Keratinocyte (primary cell): ENCODE measurements at regions not wholly inside any gene's neighbourhood (a gene's known extent, or its start where the extent isn't known, plus 50 kb on each side); places are given as distances from the start of the nearest gene placed in this dataset.

ENCODE experiments used
- DNase-seq: peaks from one replicate; pipeline ENCODE4 v3.0.0-alpha.2; 2011; ENCODE audit warnings: low read depth, missing footprints, low spot score
- FAIRE-seq: peaks from 2 replicates; lab custom pipeline; 2011; peaks lifted over from hg19 to GRCh38; lab: Jason Lieb, UNC
- H2AFZ ChIP-seq: 2 replicates; pipeline ENCODE4 v1.6.0; 2012; ENCODE audit warnings: low read length, control low read depth, inconsistent platforms; ENCODE audit not compliant: control insufficient read depth
- H3K27ac ChIP-seq: 2 replicates; pipeline ENCODE4 v1.5.1; 2011; ENCODE audit warnings: low read length; ENCODE audit not compliant: control insufficient read depth, insufficient read depth
- H3K27me3 ChIP-seq: 3 replicates; pipeline ENCODE4 v1.6.0; 2011; ENCODE audit warnings: low read length; ENCODE audit not compliant: control insufficient read depth, insufficient read depth; ENCODE audit errors: extremely low read depth
- H3K36me3 ChIP-seq, 2 experiments: 2 replicates in 1 of 2; 3 replicates in 1 of 2; pipeline ENCODE4 v1.5.1; 2011; ENCODE audit warnings: low read length in 2 of 2, mild to moderate bottlenecking in 1 of 2; ENCODE audit not compliant: control insufficient read depth in 2 of 2, insufficient read depth in 2 of 2; ENCODE audit errors: extremely low read depth in 1 of 2
- H3K4me1 ChIP-seq: 3 replicates; pipeline ENCODE4 v1.5.1; 2011; ENCODE audit warnings: low read length; ENCODE audit not compliant: control insufficient read depth, insufficient read depth; ENCODE audit errors: extremely low read depth
- H3K4me2 ChIP-seq: 3 replicates; pipeline ENCODE4 v1.6.0; 2011; ENCODE audit warnings: low read depth, low read length; ENCODE audit not compliant: control insufficient read depth, insufficient read depth; ENCODE audit errors: extremely low read depth
- H3K4me3 ChIP-seq, 3 experiments: fragments of 200-600 bp in 1 of 3; sonication (generic) in 1 of 3; 2 replicates in 2 of 3; 3 replicates in 1 of 3; pipeline ENCODE4 v1.5.1; 2011 to 2016; ENCODE audit warnings: low read length in 3 of 3, mild to moderate bottlenecking in 3 of 3, control low read depth in 2 of 3, inconsistent platforms in 1 of 3, low read depth in 1 of 3, mixed read lengths in 1 of 3, mixed run types in 1 of 3, moderate library complexity in 1 of 3; ENCODE audit not compliant: control insufficient read depth in 2 of 3, insufficient read depth in 2 of 3; ENCODE audit errors: extremely low read depth in 1 of 3
- H3K79me2 ChIP-seq: 2 replicates; pipeline ENCODE4 v1.6.0; 2012; ENCODE audit warnings: low read length; ENCODE audit not compliant: control insufficient read depth, insufficient read depth
- H3K9ac ChIP-seq: 3 replicates; pipeline ENCODE4 v1.6.0; 2011; ENCODE audit warnings: low read length; ENCODE audit not compliant: control insufficient read depth, insufficient read depth; ENCODE audit errors: extremely low read depth
- H3K9me1 ChIP-seq: 3 replicates; pipeline ENCODE4 v1.6.0; 2011; ENCODE audit warnings: low read length; ENCODE audit not compliant: control insufficient read depth, insufficient read depth; ENCODE audit errors: extremely low read depth
- H3K9me3 ChIP-seq: 2 replicates; pipeline ENCODE4 v1.5.1; 2012; ENCODE audit warnings: low read depth, low read length; ENCODE audit not compliant: control insufficient read depth
- H4K20me1 ChIP-seq: 3 replicates; pipeline ENCODE4 v1.6.0; 2011; ENCODE audit warnings: low read length; ENCODE audit not compliant: control insufficient read depth, insufficient read depth; ENCODE audit errors: extremely low read depth
- EZH2 ChIP-seq: IDR thresholded peaks from one replicate; pipeline ENCODE4 v1.6.1; 2012; ENCODE audit warnings: inconsistent platforms, mild to moderate bottlenecking, low read length, moderate library complexity
- dilution Hi-C: fragments of 300-500 bp; cut with MboI; formaldehyde crosslinking; loops from one replicate; pipeline ENCODE4 v1.7.0; 2020; ENCODE audit warnings: low sequenced_read_pairs; ENCODE audit not compliant: extremely low pct_ligation_motif_present
- TF ChIP-seq, protein P1 (sequence below), 3 experiments: IDR thresholded peaks in 1 of 3; conservative IDR thresholded peaks in 1 of 3; optimal IDR thresholded peaks in 1 of 3; 2 replicates in 2 of 3; 3 replicates in 1 of 3; pipeline versions ENCODE3 to v1.5.1; 2011; ENCODE audit warnings: low read length in 3 of 3, mild to moderate bottlenecking in 3 of 3, moderate library complexity in 2 of 3, control low read depth in 1 of 3, inconsistent platforms in 1 of 3; ENCODE audit not compliant: insufficient read depth in 2 of 3; ENCODE audit errors: extremely low read depth in 1 of 3

GRCh38 chr3:127102188-127102520 lies 90.8 kb upstream of the PRR23E start:
- no peak overlapping the region for H3K27ac ChIP-seq
- H3K36me3 ChIP-seq, result no peaks in the 10 kb centered on the region
- H3K9me1 ChIP-seq, result no peaks in the 10 kb centered on the region
- no peak overlapping the region for H3K4me2 ChIP-seq
- peaks cover 8% of the 10 kb centered on the region for H3K27me3 ChIP-seq
- dilution Hi-C loops, result no loop called here
- H3K4me1 ChIP-seq, result no peaks in the 10 kb centered on the region
- TF ChIP-seq EZH2, result no peak
- TF ChIP-seq, protein P1, sequence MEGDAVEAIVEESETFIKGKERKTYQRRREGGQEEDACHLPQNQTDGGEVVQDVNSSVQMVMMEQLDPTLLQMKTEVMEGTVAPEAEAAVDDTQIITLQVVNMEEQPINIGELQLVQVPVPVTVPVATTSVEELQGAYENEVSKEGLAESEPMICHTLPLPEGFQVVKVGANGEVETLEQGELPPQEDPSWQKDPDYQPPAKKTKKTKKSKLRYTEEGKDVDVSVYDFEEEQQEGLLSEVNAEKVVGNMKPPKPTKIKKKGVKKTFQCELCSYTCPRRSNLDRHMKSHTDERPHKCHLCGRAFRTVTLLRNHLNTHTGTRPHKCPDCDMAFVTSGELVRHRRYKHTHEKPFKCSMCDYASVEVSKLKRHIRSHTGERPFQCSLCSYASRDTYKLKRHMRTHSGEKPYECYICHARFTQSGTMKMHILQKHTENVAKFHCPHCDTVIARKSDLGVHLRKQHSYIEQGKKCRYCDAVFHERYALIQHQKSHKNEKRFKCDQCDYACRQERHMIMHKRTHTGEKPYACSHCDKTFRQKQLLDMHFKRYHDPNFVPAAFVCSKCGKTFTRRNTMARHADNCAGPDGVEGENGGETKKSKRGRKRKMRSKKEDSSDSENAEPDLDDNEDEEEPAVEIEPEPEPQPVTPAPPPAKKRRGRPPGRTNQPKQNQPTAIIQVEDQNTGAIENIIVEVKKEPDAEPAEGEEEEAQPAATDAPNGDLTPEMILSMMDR (optimal IDR thresholded peaks at IDR 0.05 in 1 of 3, IDR thresholded peaks at IDR 0.05 in 1 of 3, conservative IDR thresholded peaks at IDR 0.05 in 1 of 3; ENCODE audit: extremely low read depth in 1 of 3, insufficient read depth in 2 of 3, low read length in 3 of 3), result no peak
- H3K4me3 ChIP-seq, result no peak overlapping the region
- no peaks in the 10 kb centered on the region for H3K9me3 ChIP-seq
- no peak for DNase-seq
- no peaks in the 10 kb centered on the region for H3K79me2 ChIP-seq
- no peak for FAIRE-seq
- no peak overlapping the region for H3K9ac ChIP-seq
- no peaks in the 10 kb centered on the region for H4K20me1 ChIP-seq
- no peak overlapping the region for H2AFZ ChIP-seq

DNA sequence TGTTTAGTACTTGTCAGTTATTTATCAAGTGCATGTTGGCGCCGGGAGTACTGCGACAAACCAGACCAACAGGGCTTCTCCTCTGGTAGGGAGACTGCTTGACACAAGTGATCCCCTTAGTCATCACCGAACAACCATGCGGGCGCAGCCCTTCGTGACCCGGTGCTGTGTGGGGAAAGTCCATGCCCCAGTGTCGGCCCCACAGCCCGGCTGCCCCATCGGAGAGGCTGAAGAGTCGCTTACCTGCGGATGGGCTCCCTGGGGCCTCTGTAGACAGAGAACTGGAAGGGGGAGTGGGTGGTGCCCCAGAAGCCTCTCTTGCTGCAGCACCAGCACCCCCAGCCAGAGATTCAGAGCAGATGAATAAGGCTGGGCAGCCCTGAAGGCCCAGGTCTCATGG lies 90.3 kb upstream of the PRR23E start:
- Histone ChIP-seq H2AFZ (no peak overlapping the region), H3K9ac (no peak overlapping the region), H3K4me1 (no peaks in the 10 kb centered on the region), H3K79me2 (no peaks in the 10 kb centered on the region), H4K20me1 (no peaks in the 10 kb centered on the region), H3K27ac (no peak overlapping the region), H3K4me2 (no peak overlapping the region), H3K9me1 (no peaks in the 10 kb centered on the region), H3K4me3 (no peak overlapping the region), H3K9me3 (no peaks in the 10 kb centered on the region), H3K36me3 (no peaks in the 10 kb centered on the region), H3K27me3 (peaks cover 8% of the 10 kb centered on the region)
- DNase-seq, result no peak
- no peak for FAIRE-seq
- dilution Hi-C loops, result no loop called here
- TF ChIP-seq, protein P1 (optimal IDR thresholded peaks at IDR 0.05 in 1 of 3, IDR thresholded peaks at IDR 0.05 in 1 of 3, conservative IDR thresholded peaks at IDR 0.05 in 1 of 3; ENCODE audit: extremely low read depth in 1 of 3, insufficient read depth in 2 of 3, low read length in 3 of 3), result no peak
- TF ChIP-seq EZH2, result no peak
